A673 (cell line): ENCODE measurements at regions not wholly inside any gene's neighbourhood (a gene's known extent, or its start where the extent isn't known, plus 50 kb on each side); places are given as distances from the start of the nearest gene placed in this dataset.
A peak's percentile ranks its signal among the peaks of the same experiment; 100 is the strongest.

ENCODE experiments used
- BruUV-seq: library from RNA; stranded (reverse); fragments of 400-500 nt; replicated peaks from 2 replicates; lab custom pipeline; 2021; lab: Mats Ljungman, UMichigan
- CTCF ChIA-PET: fragments of 300-600 bp; sonication (Branson Sonifier 250); formaldehyde crosslinking; loops from one replicate; lab custom pipeline; 2022; ENCODE audit warnings: antibody characterized with exemption; lab: Charles Lee
- POLR2A ChIA-PET: fragments of 300-600 bp; sonication (Branson Sonifier 250); formaldehyde crosslinking; loops from one replicate; lab custom pipeline; 2022; ENCODE audit warnings: antibody characterized with exemption; ENCODE audit not compliant: low non-redundant PET; lab: Charles Lee
- DNase-seq: peaks from one replicate; pipeline ENCODE4 v3.0.0-alpha.2; 2015; ENCODE audit warnings: low spot score
- H3K27ac ChIP-seq: fragments of 200-600 bp; sonication (generic); 2 replicates; pipeline ENCODE4 v1.5.1; 2016; ENCODE audit warnings: mixed run types, low read depth, mild to moderate bottlenecking, mixed read lengths, antibody characterized with exemption, low read length; ENCODE audit not compliant: poor library complexity, severe bottlenecking
- H3K27me3 ChIP-seq: fragments of 200-600 bp; sonication (generic); replicated peaks from 2 replicates; pipeline ENCODE4 v1.6.1; 2017; ENCODE audit warnings: mixed run types, low read depth, mild to moderate bottlenecking, mixed read lengths, antibody characterized with exemption, low read length; ENCODE audit not compliant: insufficient read depth, poor library complexity
- H3K36me3 ChIP-seq: fragments of 200-600 bp; sonication (generic); 2 replicates; pipeline ENCODE4 v1.6.1; 2016; ENCODE audit warnings: mixed run types, mild to moderate bottlenecking, mixed read lengths, antibody characterized with exemption, low read length; ENCODE audit not compliant: insufficient read depth, poor library complexity, severe bottlenecking
- H3K4me1 ChIP-seq: fragments of 200-600 bp; sonication (generic); 2 replicates; pipeline ENCODE4 v1.6.1; 2017; ENCODE audit warnings: mixed run types, mild to moderate bottlenecking, mixed read lengths, antibody characterized with exemption, low read length; ENCODE audit not compliant: insufficient read depth, poor library complexity, severe bottlenecking
- H3K4me3 ChIP-seq: fragments of 200-600 bp; sonication (generic); 2 replicates; pipeline ENCODE4 v1.5.1; 2016; ENCODE audit warnings: low read depth, mixed run types, mild to moderate bottlenecking, mixed read lengths, low read length; ENCODE audit not compliant: poor library complexity, severe bottlenecking
- H3K9me3 ChIP-seq: fragments of 200-600 bp; sonication (generic); 2 replicates; pipeline ENCODE4 v1.6.1; 2016; ENCODE audit warnings: mixed run types, low read depth, mild to moderate bottlenecking, mixed read lengths, antibody characterized with exemption, low read length; ENCODE audit not compliant: poor library complexity, severe bottlenecking
- EZH2 ChIP-seq: fragments of 200-600 bp; sonication (generic); IDR thresholded peaks from 2 replicates; pipeline ENCODE4 v1.6.1; 2017; ENCODE audit warnings: borderline replicate concordance, low read depth, mild to moderate bottlenecking, mixed read lengths, antibody characterized with exemption, low read length; ENCODE audit not compliant: poor library complexity, severe bottlenecking
- intact Hi-C: fragments of 100-400 bp; cut with micrococcal nuclease; formaldehyde crosslinking; loops from one replicate; pipeline ENCODE4 v1.10.0; 2022; ENCODE audit not compliant: unreplicated experiment
- TF ChIP-seq, protein P1 (sequence below): fragments of 300-800, 200-600 bp; sonication (generic); conservative IDR thresholded peaks from 2 replicates; pipeline ENCODE4 v1.5.1; 2017; ENCODE audit warnings: low read depth, mild to moderate bottlenecking, antibody characterized with exemption, low read length, moderate library complexity, mixed read lengths

DNA sequence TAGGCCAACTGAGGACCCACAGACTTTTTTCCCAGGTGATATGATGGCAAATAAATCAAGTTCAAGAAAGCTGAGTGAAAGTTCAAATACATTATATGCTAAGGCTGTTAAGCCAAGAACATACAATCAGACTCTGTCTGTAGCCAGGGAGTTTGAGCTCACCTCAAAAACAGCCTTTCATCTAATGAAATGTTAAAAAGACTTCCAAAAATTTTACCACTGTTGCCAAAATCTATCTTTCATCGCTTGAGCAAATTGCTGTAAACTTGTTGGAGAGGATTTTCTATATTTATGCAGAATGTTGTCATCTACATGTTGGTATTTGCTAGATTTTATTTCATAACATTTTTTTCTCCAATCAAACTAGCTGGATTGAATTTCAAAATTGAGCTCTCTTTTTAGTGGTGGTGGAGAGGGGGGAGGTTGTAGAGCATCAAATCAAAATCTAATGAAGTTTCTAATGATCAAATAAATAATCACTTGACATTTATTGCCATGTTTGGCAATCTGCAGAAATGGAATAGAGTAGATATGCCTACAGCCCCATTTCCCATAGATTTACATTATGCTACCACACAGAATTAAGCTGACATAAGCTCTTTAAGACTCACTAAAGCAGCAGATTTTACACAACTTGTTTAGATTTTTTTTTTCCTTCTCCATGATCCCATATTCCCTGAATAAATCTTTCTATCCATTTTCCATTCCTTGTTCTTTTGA, 828.9 kb upstream of the ZNF608 start:
- TF ChIP-seq, protein P1, sequence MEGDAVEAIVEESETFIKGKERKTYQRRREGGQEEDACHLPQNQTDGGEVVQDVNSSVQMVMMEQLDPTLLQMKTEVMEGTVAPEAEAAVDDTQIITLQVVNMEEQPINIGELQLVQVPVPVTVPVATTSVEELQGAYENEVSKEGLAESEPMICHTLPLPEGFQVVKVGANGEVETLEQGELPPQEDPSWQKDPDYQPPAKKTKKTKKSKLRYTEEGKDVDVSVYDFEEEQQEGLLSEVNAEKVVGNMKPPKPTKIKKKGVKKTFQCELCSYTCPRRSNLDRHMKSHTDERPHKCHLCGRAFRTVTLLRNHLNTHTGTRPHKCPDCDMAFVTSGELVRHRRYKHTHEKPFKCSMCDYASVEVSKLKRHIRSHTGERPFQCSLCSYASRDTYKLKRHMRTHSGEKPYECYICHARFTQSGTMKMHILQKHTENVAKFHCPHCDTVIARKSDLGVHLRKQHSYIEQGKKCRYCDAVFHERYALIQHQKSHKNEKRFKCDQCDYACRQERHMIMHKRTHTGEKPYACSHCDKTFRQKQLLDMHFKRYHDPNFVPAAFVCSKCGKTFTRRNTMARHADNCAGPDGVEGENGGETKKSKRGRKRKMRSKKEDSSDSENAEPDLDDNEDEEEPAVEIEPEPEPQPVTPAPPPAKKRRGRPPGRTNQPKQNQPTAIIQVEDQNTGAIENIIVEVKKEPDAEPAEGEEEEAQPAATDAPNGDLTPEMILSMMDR: no peak
- no peak for TF ChIP-seq EZH2
- Histone ChIP-seq H3K27ac (no peak overlapping the region), H3K9me3 (no peaks in the 10 kb centered on the region), H3K27me3 (peaks cover 9% of the 10 kb centered on the region), H3K36me3 (no peaks in the 10 kb centered on the region), H3K4me3 (no peak overlapping the region), H3K4me1 (no peaks in the 10 kb centered on the region)
- intact Hi-C loops: no loop called here
- ChIA-PET CTCF (no interaction called here), POLR2A (no interaction called here)
- no TSS peak for BruUV-seq
- DNase-seq: no peak

DNA sequence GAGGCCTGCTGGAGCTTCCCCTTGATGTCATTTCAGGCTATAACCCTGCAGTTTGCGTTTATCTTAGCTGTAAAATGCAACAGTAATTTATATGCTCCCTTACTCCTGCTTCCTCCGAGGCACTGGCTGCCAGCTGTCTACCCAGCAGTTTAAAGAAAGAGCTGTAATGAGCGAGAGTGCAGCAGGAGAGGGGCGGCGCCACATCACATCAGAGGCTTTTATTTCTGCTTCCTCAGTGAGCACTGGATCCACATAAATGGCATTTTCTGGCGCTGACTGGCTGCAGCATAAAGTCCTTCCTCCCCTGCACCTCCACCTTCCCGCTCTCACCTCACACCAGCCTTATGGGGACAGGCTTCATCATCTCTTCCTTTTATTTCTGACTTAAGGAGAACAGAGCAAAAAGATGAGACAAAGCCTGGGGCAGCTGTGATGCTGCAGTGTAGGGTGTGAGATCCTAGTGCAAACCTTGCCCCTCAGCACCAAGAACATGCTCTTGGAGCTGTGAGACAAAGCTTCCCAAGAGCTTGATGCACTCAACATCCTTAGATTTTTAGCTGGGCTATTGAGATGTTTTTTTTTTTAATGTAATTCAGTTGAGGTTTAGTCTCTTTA, 829.6 kb upstream of the ZNF608 start:
- intact Hi-C loops: no loop called here
- ChIA-PET CTCF (no interaction called here), POLR2A (no interaction called here)
- Histone ChIP-seq H3K4me1 (no peaks in the 10 kb centered on the region), H3K27me3 (peaks cover 9% of the 10 kb centered on the region), H3K9me3 (no peaks in the 10 kb centered on the region), H3K27ac (no peak overlapping the region), H3K36me3 (no peaks in the 10 kb centered on the region), H3K4me3 (no peak overlapping the region)
- no TSS peak for BruUV-seq
- DNase-seq: peak; percentile 24
- TF ChIP-seq, protein P1: no peak
- TF ChIP-seq EZH2: no peak

DNA sequence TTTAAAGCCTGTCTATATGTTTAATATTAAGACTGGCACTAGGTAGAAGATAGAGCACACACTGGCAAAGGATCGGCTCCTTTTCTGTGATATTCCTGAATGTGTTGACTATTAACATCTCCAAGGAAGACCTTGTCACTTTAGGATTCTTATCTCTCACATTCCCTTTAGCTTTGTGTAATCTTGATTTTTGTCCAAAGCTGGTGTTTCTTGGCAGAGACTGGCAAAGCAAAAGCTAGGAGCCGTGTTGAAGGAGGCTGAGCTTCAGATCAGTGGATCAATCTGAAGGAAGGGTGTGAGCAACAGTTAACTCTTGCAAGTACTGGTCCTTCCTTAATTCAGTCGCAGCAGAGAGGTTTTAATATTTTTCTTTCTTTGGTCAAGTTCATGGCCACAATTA, 830.4 kb upstream of the ZNF608 start:
- H3K36me3 ChIP-seq: no peaks in the 10 kb centered on the region
- H3K4me3 ChIP-seq: no peak overlapping the region
- TF ChIP-seq EZH2: no peak
- TF ChIP-seq, protein P1: no peak
- intact Hi-C loops: no loop called here
- CTCF ChIA-PET: interaction anchor here (0.6 kb wide), 1 partner anchor 986 kb away, joined by 4 read pairs; no protein-coding TSS in a partner anchor
- DNase-seq: no peak
- POLR2A ChIA-PET: no interaction called here
- no peaks in the 10 kb centered on the region for H3K9me3 ChIP-seq
- no peak overlapping the region for H3K27ac ChIP-seq
- no peaks in the 10 kb centered on the region for H3K4me1 ChIP-seq
- H3K27me3 ChIP-seq: peaks cover 9% of the 10 kb centered on the region
- BruUV-seq: no TSS peak
